ENCODE measurements at regions not wholly inside any gene's neighbourhood (a gene's known extent, or its start where the extent isn't known, plus 50 kb on each side); places are given as distances from the start of the nearest gene placed in this dataset.

DNA sequence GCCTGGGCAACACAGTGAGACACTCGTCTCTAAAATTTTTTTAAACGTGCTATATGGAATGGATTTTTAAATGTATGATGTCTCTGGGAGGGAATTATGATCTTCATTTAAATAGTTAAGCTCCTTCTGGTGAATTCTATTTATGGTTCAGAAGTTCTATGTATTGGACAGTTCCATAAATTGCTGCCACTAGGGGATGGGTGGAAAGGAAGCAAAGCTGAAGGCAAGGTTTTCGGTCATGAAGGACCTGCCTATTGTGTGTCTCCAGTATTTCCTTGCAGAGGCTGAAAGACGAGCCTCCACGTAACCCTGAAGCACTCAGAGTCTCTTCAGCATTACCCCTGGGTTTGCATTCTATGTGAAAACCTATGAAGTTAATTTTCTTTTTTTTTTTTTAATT, 451.5 kb upstream of the FAT1 start:
- no peak overlapping the region for H3K4me3 Mint-ChIP-seq
- Histone ChIP-seq H3K9ac (no peak overlapping the region), H3K79me2 (ENCODE audit: low read depth) (no peaks in the 10 kb centered on the region), H3K27ac (no peak overlapping the region), H4K20me1 (ENCODE audit: low read depth) (no peaks in the 10 kb centered on the region), H3K36me3 (no peaks in the 10 kb centered on the region), H3K4me2 (no peak overlapping the region), H3F3A (ENCODE audit: low read depth) (no peaks in the 10 kb centered on the region), H2AFZ (replicated peaks) (no peak overlapping the region), H3K9me3 (ENCODE audit: low read depth) (no peaks in the 10 kb centered on the region), H3K27me3 (no peaks in the 10 kb centered on the region), H3K4me3 (no peak overlapping the region), H3K4me1 (peaks cover 13% of the 10 kb centered on the region)
- H3K36me3 Mint-ChIP-seq = no peaks in the 10 kb centered on the region
- no peaks in the 10 kb centered on the region for H3K9me3 Mint-ChIP-seq
- peaks cover 19% of the 10 kb centered on the region for H3K4me1 Mint-ChIP-seq
- DNase-seq (ENCODE audit: low spot score) = no peak
- H3K27me3 Mint-ChIP-seq (ENCODE audit: insufficient read depth, low read depth) = peaks cover 9% of the 10 kb centered on the region
- no peak overlapping the region for H3K27ac Mint-ChIP-seq
- no peak for TF ChIP-seq EZH2phosphoT487 (IDR thresholded peaks at IDR 0.05)
- TF ChIP-seq EZH2 (IDR thresholded peaks at IDR 0.05) = no peak
- TF ChIP-seq, protein P1, sequence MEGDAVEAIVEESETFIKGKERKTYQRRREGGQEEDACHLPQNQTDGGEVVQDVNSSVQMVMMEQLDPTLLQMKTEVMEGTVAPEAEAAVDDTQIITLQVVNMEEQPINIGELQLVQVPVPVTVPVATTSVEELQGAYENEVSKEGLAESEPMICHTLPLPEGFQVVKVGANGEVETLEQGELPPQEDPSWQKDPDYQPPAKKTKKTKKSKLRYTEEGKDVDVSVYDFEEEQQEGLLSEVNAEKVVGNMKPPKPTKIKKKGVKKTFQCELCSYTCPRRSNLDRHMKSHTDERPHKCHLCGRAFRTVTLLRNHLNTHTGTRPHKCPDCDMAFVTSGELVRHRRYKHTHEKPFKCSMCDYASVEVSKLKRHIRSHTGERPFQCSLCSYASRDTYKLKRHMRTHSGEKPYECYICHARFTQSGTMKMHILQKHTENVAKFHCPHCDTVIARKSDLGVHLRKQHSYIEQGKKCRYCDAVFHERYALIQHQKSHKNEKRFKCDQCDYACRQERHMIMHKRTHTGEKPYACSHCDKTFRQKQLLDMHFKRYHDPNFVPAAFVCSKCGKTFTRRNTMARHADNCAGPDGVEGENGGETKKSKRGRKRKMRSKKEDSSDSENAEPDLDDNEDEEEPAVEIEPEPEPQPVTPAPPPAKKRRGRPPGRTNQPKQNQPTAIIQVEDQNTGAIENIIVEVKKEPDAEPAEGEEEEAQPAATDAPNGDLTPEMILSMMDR (IDR thresholded peaks at IDR 0.05) = no peak

DNA sequence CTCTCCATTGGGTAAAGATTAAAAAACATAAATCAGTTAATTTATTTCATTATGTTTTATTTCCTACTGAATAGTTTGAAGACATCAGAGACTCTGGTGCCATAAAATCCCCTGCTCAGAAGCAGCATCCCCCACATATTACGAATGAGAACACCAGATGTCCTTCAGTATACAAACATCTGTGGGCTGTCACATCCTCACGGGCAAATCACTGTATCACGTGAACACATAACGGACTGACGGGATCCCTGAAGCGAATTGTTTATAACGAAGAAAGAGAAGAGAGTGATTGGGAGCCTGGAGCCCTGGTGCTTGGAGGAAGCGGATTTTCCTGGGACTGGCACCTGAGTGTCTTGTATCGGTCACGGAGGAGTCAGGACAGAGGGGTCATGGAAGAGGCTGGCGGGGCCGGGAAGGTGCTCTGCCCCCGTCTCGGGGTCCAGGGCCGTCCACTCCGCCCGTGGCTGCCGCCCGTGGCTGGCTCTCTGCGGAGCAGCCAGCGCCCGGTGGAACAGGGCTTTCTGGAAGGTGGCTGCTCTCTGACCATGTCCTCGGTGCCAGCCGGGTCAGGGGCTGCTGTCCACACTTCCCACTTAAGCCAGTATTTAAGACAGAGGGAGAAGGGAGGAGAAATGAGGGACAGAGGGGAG, 452.7 kb upstream of the FAT1 start:
- no peak for DNase-seq (ENCODE audit: low spot score)
- peaks cover 25% of the 10 kb centered on the region for H3K4me1 ChIP-seq
- no peaks in the 10 kb centered on the region for H3K9me3 ChIP-seq (ENCODE audit: low read depth)
- H3K27ac ChIP-seq = no peak overlapping the region
- no peaks in the 10 kb centered on the region for H3K9me3 Mint-ChIP-seq
- H3K4me2 ChIP-seq = no peak overlapping the region
- no peak overlapping the region for H3K9ac ChIP-seq
- H3K27me3 ChIP-seq = no peaks in the 10 kb centered on the region
- peaks cover 12% of the 10 kb centered on the region for H3K27me3 Mint-ChIP-seq (ENCODE audit: insufficient read depth, low read depth)
- H3F3A ChIP-seq (ENCODE audit: low read depth) = no peaks in the 10 kb centered on the region
- H3K4me1 Mint-ChIP-seq = peaks cover 27% of the 10 kb centered on the region
- TF ChIP-seq, protein P1 (IDR thresholded peaks at IDR 0.05) = no peak
- no peak for TF ChIP-seq EZH2phosphoT487 (IDR thresholded peaks at IDR 0.05)
- no peak for TF ChIP-seq EZH2 (IDR thresholded peaks at IDR 0.05)
- no peaks in the 10 kb centered on the region for H3K79me2 ChIP-seq (ENCODE audit: low read depth)
- no peak overlapping the region for H3K4me3 Mint-ChIP-seq
- no peak overlapping the region for H3K27ac Mint-ChIP-seq
- peak overlapping the region; percentile 74 for H2AFZ ChIP-seq (replicated peaks)
- H3K4me3 ChIP-seq = no peak overlapping the region
- H4K20me1 ChIP-seq (ENCODE audit: low read depth) = no peaks in the 10 kb centered on the region
- H3K36me3 ChIP-seq = no peaks in the 10 kb centered on the region
- no peaks in the 10 kb centered on the region for H3K36me3 Mint-ChIP-seq

DNA sequence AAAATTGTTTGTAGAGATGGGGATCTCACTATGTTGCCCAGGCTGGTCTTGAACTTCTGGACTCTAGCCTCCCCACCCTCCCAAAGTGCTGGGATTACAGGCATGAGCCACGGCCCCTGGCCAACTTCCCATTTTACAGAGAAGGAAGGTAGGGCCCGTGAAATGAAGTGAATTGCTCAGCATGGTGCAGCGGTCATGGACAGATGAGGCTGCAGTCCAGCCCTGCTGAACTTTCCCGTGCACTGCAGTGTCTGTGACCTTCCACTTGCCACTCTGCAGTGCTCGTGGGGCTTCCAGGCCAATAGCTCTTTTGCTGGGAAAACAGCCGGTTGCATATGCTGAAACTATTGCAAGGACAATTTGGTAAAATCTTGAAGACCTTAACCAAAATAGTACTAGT, 454.4 kb upstream of the FAT1 start:
- TF ChIP-seq EZH2phosphoT487 (IDR thresholded peaks at IDR 0.05) = no peak
- TF ChIP-seq EZH2 (IDR thresholded peaks at IDR 0.05) = no peak
- TF ChIP-seq, protein P1 (IDR thresholded peaks at IDR 0.05) = no peak
- Mint-ChIP-seq H3K27ac (no peak overlapping the region), H3K27me3 (ENCODE audit: insufficient read depth, low read depth) (peaks cover 6% of the 10 kb centered on the region), H3K9me3 (no peaks in the 10 kb centered on the region), H3K4me3 (no peak overlapping the region), H3K36me3 (no peaks in the 10 kb centered on the region), H3K4me1 (peaks cover 38% of the 10 kb centered on the region)
- H3K36me3 ChIP-seq = no peaks in the 10 kb centered on the region
- no peaks in the 10 kb centered on the region for H3K9me3 ChIP-seq (ENCODE audit: low read depth)
- no peak overlapping the region for H3K4me2 ChIP-seq
- no peak for DNase-seq (ENCODE audit: low spot score)
- no peak overlapping the region for H2AFZ ChIP-seq (replicated peaks)
- no peak overlapping the region for H3K27ac ChIP-seq
- H3K9ac ChIP-seq = no peak overlapping the region
- peaks cover 16% of the 10 kb centered on the region for H3F3A ChIP-seq (ENCODE audit: low read depth)
- H3K27me3 ChIP-seq = no peaks in the 10 kb centered on the region
- H4K20me1 ChIP-seq (ENCODE audit: low read depth) = no peaks in the 10 kb centered on the region
- no peak overlapping the region for H3K4me3 ChIP-seq
- no peaks in the 10 kb centered on the region for H3K79me2 ChIP-seq (ENCODE audit: low read depth)
- peaks cover 42% of the 10 kb centered on the region for H3K4me1 ChIP-seq

All from neural progenitor cell (in vitro differentiated cells).